Choroid plexus epithelial cell (primary cell): ENCODE measurements at regions not wholly inside any gene's neighbourhood (a gene's known extent, or its start where the extent isn't known, plus 50 kb on each side); places are given as distances from the start of the nearest gene placed in this dataset.
A peak's percentile ranks its signal among the peaks of the same experiment; 100 is the strongest.

Experiments
- DNase-seq: peaks from one replicate; pipeline ENCODE4 v3.0.0-alpha.2; 2010; ENCODE audit warnings: low read depth
- H3K4me3 ChIP-seq: 2 replicates; pipeline ENCODE4 v1.5.1; 2011; ENCODE audit warnings: low read depth, mild to moderate bottlenecking, control low read depth, low read length, moderate library complexity
- TF ChIP-seq, protein P1 (sequence below): conservative IDR thresholded peaks from 2 replicates; pipeline ENCODE4 v1.5.1; 2011; ENCODE audit warnings: low read depth, mild to moderate bottlenecking, control low read depth, inconsistent platforms, low read length, moderate library complexity

DNA sequence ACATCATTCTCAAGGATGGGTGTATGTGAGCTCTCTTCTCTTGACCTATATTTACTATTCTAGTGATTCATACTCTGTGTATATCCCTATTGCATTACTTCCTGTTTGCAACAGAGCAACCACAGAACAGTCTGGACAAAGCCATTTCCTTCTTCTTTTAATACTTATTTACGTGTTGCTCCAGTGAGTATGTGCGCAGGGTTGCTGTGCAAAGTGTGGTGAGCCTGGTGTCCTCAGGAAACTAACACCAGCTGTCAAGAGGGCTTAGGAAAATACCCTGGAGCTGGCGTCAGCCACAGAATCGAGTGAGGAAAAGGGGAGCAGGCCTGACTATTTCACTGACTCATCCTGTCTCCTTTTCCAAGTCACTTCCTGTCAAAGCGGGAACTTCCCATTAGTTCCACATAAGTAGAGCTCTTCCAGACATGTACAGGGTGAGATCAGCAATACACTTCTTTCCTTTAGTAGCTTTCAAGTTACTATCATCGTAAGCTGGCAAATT, 214.1 kb upstream of the COPS8 start:
- TF ChIP-seq, protein P1, sequence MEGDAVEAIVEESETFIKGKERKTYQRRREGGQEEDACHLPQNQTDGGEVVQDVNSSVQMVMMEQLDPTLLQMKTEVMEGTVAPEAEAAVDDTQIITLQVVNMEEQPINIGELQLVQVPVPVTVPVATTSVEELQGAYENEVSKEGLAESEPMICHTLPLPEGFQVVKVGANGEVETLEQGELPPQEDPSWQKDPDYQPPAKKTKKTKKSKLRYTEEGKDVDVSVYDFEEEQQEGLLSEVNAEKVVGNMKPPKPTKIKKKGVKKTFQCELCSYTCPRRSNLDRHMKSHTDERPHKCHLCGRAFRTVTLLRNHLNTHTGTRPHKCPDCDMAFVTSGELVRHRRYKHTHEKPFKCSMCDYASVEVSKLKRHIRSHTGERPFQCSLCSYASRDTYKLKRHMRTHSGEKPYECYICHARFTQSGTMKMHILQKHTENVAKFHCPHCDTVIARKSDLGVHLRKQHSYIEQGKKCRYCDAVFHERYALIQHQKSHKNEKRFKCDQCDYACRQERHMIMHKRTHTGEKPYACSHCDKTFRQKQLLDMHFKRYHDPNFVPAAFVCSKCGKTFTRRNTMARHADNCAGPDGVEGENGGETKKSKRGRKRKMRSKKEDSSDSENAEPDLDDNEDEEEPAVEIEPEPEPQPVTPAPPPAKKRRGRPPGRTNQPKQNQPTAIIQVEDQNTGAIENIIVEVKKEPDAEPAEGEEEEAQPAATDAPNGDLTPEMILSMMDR: no peak
- peak; percentile 94 for DNase-seq
- no peak overlapping the region for H3K4me3 ChIP-seq

DNA sequence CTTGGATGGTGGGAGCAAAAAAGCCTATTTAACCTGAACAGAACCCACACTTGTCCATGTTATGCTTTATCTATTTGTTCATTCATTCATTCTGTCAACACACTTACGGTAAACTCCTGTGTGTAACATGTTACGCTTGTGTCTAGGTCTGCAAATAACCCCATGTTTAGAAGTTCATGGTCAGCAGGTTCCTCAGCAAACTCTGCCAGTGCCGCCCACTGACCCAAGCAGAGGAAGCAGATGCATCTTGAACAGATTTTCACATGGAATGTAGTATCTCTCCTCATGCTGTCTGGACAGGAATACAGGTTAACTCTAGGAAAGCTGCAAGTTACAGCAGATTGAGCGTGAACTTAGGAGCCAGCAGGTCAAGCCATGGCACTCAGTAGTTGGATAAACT, 213.7 kb upstream of the COPS8 start:
- TF ChIP-seq, protein P1: no peak
- no peak for DNase-seq
- H3K4me3 ChIP-seq: no peak overlapping the region

DNA sequence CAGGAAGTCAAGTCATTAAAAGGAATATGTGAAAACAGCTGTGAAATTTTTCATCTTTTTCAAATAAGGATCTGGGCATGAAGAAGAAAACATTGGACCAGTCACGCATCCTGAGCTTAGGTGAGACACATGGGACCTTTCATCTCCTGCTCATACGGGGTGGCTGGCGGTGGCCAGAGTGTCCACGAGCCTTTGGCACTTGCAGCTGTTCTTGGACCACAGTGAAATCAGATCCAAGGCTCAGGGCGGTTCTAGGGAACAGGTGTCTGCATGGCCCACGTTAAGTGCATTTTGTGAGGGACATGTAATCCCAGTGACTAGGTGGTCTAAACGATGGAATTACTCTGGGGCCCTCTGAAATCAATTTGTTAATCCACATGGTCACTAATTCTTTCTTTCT, 212.7 kb upstream of the COPS8 start:
- no peak overlapping the region for H3K4me3 ChIP-seq
- TF ChIP-seq, protein P1: no peak
- DNase-seq: no peak

DNA sequence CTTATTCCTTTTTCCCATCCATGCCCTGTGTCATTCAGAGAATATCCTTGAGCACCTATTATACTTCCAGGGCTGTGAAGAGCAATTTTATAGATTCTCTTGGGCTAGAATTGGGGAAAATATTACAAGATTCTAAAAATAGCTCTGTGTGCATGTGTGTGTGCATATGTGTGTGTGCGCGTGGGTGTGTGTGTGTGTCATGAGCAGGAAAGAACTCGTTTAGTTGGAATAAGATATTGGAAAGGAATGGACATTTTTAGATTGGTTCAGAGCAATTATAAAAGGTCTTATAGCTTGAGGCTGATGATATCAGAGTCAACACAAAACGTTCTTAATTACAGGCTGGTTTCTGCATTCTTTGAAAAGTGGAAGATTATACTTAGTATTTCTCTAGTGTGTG, 212.1 kb upstream of the COPS8 start:
- H3K4me3 ChIP-seq: no peak overlapping the region
- TF ChIP-seq, protein P1: no peak
- no peak for DNase-seq

DNA sequence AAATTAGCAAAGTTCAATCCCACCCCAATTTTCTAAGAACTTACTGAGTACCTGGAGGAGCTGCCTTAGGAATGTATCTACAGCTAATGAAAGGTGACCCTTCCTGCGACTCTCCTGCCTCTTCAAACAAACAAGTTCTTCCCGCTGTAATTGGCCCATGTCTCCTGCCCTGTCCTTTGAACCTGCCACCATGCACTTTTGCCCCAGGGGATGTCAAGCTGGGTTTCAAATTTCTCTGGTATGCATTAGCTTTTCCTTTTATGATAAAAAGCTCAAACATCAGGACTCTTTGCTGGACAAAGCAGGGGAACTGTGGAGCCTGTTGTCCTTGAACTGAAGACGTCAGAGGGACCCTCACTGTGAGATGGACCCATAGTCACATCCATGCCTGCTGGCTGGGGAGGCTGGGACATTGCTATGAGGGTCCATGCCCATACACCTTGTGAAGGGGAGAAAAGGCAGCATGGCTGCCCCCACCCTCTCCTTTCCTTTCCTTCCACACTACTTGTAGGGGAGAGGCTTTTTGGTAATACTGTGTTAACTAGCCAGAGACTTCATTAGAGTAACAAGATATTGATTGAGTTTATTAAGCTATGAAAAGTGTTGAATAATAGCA, 210.7 kb upstream of the COPS8 start:
- no peak overlapping the region for H3K4me3 ChIP-seq
- TF ChIP-seq, protein P1: no peak
- no peak for DNase-seq

DNA sequence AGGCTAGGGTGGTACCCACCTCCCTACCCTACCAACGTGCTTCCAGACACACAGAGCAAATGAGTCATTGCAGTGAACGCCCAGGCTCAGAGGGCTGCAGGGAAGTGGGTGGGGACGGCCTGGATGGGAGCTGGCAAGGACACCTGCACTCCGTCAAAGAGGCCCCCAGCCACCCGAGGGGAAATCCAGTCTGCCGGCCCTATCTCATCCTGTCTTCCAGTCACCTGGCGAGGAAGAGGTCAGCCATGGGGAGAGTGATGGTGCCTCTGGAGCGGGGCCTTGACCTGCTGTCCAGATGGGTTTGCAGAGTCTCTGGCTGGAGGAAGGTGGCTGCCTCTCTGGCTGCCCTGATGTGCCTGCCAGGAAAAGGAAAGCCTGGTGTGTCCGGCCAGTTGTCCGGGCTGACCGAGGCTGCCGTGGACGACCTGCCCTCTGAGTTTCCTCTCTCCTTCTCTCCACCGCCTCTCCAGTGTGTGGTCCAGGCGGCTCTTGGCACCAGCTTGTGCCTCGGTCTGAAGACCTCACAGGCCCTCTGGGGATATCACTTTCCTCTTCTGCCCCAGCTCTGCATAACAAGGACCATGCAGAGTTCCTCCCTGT, 209.7 kb upstream of the COPS8 start:
- no peak overlapping the region for H3K4me3 ChIP-seq

More for the DNA sequence above, 209.7 kb upstream of the COPS8 start:
- TF ChIP-seq, protein P1: no peak
- no peak for DNase-seq
